Limb (tissue), 2 donors: ENCODE measurements at regions not wholly inside any gene's neighbourhood (a gene's known extent, or its start where the extent isn't known, plus 50 kb on each side); places are given as distances from the start of the nearest gene placed in this dataset.

Source experiments
- DNase-seq, 2 donors: peaks; one replicate each; pipeline ENCODE4 v3.0.0-alpha.2; 2016; ENCODE audit errors: extremely low spot score in 2 of 2

GRCh38 chr3:80521081-80521480 lies 753.3 kb upstream of the ROBO1 start:
- DNase-seq = no peak

GRCh38 chr3:80519436-80519835 lies 751.6 kb upstream of the ROBO1 start:
- DNase-seq = no peak

- DNase-seq = no peak
Observed at GRCh38 chr3:80496452-80496851, 728.7 kb upstream of the ROBO1 start.

DNA sequence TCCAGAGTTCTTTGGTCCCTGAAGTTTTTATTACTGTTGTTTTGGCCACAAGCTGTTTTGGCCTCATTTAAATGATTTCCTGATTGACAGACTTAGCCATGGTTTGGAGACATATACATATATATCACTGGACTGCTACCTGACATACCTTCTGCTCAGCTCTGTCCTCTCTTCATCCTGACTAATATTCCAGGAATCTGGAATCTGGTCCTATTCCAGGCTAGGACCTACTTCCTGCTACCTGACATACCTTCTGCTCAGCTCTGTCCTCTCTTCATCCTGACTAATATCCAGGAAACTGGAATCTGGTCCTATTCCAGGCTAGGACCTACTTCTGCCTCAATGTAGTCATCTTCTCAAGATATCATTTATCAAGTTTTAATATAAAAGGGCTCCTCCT lies 724.4 kb upstream of the ROBO1 start:
- DNase-seq = no peak

GRCh38 chr3:80472961-80473360 lies 705.2 kb upstream of the ROBO1 start:
- no peak for DNase-seq

DNA sequence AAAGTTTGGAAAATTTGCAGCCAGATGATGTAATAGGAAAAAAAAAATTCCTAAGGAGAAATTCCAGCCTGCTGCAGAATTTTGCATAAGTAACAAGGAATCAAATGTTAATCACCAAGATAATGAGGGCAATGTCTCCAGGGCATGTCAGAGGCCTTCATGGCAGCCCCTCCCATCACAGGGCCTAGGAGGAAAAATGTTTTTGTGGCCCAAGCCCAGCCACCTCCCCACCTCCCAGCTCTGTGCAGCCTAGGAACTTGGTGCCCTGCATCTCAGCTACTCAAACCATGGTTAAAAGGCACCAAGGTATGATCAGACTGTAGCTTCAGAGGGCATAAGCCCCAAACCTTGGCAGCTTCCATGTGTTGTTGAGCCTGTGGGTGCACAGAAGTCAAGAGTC lies 704.7 kb upstream of the ROBO1 start:
- DNase-seq = no peak

- no peak for DNase-seq
Observed at GRCh38 chr3:80470433-80470832, 702.6 kb upstream of the ROBO1 start.

- no peak for DNase-seq
Observed at GRCh38 chr3:80465746-80466145, 697.9 kb upstream of the ROBO1 start.

GRCh38 chr3:80451393-80451792 lies 683.6 kb upstream of the ROBO1 start:
- no peak for DNase-seq

GRCh38 chr3:80445641-80446040 lies 677.8 kb upstream of the ROBO1 start:
- DNase-seq = no peak

GRCh38 chr3:80445053-80445452 lies 677.3 kb upstream of the ROBO1 start:
- DNase-seq = no peak

GRCh38 chr3:80439490-80439889 lies 671.7 kb upstream of the ROBO1 start:
- no peak for DNase-seq

GRCh38 chr3:80434366-80434765 lies 666.6 kb upstream of the ROBO1 start:
- DNase-seq = no peak

- DNase-seq = no peak
Observed at GRCh38 chr3:80424951-80425350, 657.2 kb upstream of the ROBO1 start.

DNA sequence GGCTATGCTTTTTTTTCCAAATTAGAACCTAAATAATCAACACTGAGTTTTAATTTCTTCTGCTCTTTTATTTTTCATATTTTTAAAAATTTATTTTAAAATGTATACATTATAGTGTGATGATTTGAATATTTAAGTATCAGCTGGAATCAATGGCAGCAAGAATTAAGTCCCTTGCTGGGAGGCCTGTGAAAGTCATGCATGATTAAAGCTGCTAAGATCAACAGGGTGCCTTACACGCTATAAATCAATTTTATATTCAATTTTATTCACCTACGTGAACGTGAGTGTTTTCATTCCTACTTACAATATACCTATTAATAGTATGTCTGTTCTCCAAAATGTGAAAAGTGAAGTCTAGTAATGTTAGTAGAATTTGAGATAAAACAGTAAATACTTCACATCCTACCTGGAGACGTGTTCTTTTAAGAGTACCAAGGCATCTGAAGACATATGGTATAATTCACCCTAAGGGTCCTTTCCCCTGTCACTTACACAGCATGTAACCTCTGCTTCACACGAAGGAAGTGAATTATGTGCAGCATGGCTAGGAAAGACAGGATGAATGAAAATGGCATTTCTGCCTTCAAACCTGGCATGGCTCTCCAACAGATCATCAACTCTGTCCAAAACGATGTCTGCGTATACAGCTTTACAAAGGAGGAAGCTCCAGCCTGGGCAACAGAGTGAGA lies 640.4 kb upstream of the ROBO1 start:
- DNase-seq = no peak

DNA sequence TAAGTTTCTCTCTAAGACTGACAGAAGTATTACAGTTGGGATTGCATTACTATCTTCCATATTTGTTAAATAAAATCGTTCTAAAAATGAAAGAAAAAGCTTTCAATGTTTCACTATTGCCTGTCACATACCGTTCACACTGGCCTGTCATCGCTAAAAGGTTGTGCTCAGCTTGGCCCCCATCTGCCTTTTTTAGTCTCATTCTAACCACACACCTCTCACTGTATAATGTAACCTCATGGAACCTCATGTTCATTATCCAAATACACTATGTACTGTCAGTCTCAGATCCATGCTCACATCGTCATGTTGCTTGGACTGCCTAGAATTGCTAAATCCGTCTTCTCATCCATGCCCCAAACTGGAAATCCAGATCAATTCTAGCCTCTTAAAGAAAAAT lies 637.8 kb upstream of the ROBO1 start:
- no peak for DNase-seq

GRCh38 chr3:80395023-80395422 lies 627.2 kb upstream of the ROBO1 start:
- DNase-seq = no peak

- DNase-seq = no peak
Observed at GRCh38 chr3:80391573-80391972, 623.8 kb upstream of the ROBO1 start.

- no peak for DNase-seq
Observed at GRCh38 chr3:80384811-80385210, 617.0 kb upstream of the ROBO1 start.

GRCh38 chr3:80374423-80374822 lies 606.6 kb upstream of the ROBO1 start:
- no peak for DNase-seq

DNA sequence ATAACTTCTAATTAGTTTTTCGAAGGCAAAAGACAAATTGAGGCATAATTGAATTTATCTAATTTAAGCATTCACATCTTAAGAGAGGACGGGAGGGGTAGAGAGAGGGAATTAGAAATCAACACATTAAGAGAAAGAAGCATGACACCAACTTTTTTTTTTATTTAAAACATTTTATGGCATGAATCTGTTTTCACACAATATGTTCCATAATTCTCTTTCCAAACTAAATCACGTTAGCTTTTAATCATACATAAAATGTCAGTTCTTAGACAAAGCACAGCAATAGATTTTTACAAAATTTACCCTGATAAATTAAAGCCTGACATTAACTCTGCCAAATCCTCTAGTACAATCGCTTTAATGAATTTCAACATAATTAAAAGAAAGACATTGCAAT lies 600.8 kb upstream of the ROBO1 start:
- DNase-seq = no peak

GRCh38 chr3:80366808-80367548 lies 599.2 kb upstream of the ROBO1 start:
- DNase-seq = no peak

GRCh38 chr3:80357761-80358160 lies 590.0 kb upstream of the ROBO1 start:
- no peak for DNase-seq
